Endodermal cell (in vitro differentiated cells): ENCODE measurements at regions not wholly inside any gene's neighbourhood (a gene's known extent, or its start where the extent isn't known, plus 50 kb on each side); places are given as distances from the start of the nearest gene placed in this dataset.

ENCODE experiments used
- DNase-seq: peaks from one replicate; pipeline ENCODE4 v3.0.0-alpha.2; 2017
- H3K27ac ChIP-seq: 2 replicates; pipeline ENCODE4 v1.5.1; 2013; ENCODE audit warnings: mild to moderate bottlenecking, low read depth, low read length, moderate library complexity
- H3K27me3 ChIP-seq: 2 replicates; pipeline ENCODE4 v1.6.1; 2013; ENCODE audit warnings: mild to moderate bottlenecking, low read length, moderate library complexity; ENCODE audit not compliant: insufficient read depth, control insufficient read depth, poor library complexity, severe bottlenecking
- H3K36me3 ChIP-seq: 2 replicates; pipeline ENCODE4 v1.7.0; 2013; ENCODE audit warnings: mild to moderate bottlenecking, low read length, moderate library complexity; ENCODE audit not compliant: control insufficient read depth, insufficient read depth
- H3K4me1 ChIP-seq: one replicate; pipeline ENCODE4 v1.7.0; 2013; ENCODE audit warnings: low read length; ENCODE audit not compliant: control insufficient read depth, insufficient read depth
- H3K4me3 ChIP-seq: 2 replicates; pipeline ENCODE4 v1.5.1; 2013; ENCODE audit warnings: mild to moderate bottlenecking, low read length, moderate library complexity
- H3K9ac ChIP-seq: 2 replicates; pipeline ENCODE4 v1.6.1; 2013; ENCODE audit warnings: mild to moderate bottlenecking, low read length, moderate library complexity; ENCODE audit not compliant: poor library complexity, severe bottlenecking; ENCODE audit errors: extremely low read depth
- H3K9me3 ChIP-seq: 2 replicates; pipeline ENCODE4 v1.6.1; 2013; ENCODE audit warnings: mild to moderate bottlenecking, low read length, moderate library complexity; ENCODE audit not compliant: control insufficient read depth
- H3K27ac Mint-ChIP-seq: 2 replicates; pipeline ENCODE4 v1.8.0; 2020; ENCODE audit warnings: mixed read lengths
- H3K27me3 Mint-ChIP-seq: 2 replicates; pipeline ENCODE4 v1.8.0; 2021; ENCODE audit warnings: mild to moderate bottlenecking, mixed read lengths; ENCODE audit not compliant: insufficient read depth
- H3K36me3 Mint-ChIP-seq: 2 replicates; pipeline ENCODE4 v1.8.0; 2020; ENCODE audit warnings: low read depth, mixed read lengths
- H3K4me1 Mint-ChIP-seq: 2 replicates; pipeline ENCODE4 v1.8.0; 2020; ENCODE audit warnings: mixed read lengths
- H3K4me3 Mint-ChIP-seq: 2 replicates; pipeline ENCODE4 v1.8.0; 2020; ENCODE audit warnings: mild to moderate bottlenecking, moderate library complexity, mixed read lengths
- H3K9me3 Mint-ChIP-seq: 2 replicates; pipeline ENCODE4 v1.8.0; 2020; ENCODE audit warnings: mild to moderate bottlenecking, mixed read lengths
- CTCF ChIP-seq: fragments of 200-600 bp; sonication (generic); conservative IDR thresholded peaks from 2 replicates; pipeline ENCODE4 v1.5.0; 2021; ENCODE audit warnings: antibody characterized with exemption, mild to moderate bottlenecking
- WGBS, 2 experiments: methylation state at CpG; one replicate each; pipeline versions ENCODE4 v1.1.5 to v1.1.7; 2013; ENCODE audit warnings: missing lambda C conversion rate in 2 of 2, mixed read lengths in 1 of 2; ENCODE audit not compliant: insufficient coverage in 1 of 2, insufficient read length in 1 of 2; 5-methylcytosine and 5-hydroxymethylcytosine counted together

DNA sequence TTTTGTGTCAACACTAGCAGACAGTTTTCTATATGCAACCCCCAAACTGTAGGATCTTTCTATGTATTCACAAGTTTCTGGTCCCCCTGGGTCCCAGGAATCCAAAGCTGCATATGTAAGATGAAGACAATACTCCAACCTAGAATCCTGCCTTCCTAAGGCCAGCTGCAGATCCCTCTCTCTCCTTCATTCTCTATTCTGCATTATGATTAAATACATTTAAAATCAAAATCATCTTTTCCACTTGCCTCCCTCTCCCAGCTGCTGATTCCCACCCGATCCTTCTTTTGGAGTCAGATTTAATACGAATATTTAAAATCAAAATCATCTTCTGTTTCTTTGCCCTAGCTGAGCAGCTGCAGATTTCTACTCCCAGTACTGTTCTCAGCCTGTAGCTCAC lies 783.0 kb upstream of the ZEB2 start:
- 88 to 95% methylated on average over 2 of the region's 2 CpGs for WGBS, 2 experiments
- no peaks in the 10 kb centered on the region for H3K4me1 ChIP-seq
- H3K4me3 Mint-ChIP-seq: no peak overlapping the region
- H3K27me3 Mint-ChIP-seq: no peaks in the 10 kb centered on the region
- peaks cover 3% of the 10 kb centered on the region for H3K4me1 Mint-ChIP-seq
- H3K27ac ChIP-seq: no peak overlapping the region
- H3K36me3 Mint-ChIP-seq: no peaks in the 10 kb centered on the region
- no peaks in the 10 kb centered on the region for H3K9me3 ChIP-seq
- no peaks in the 10 kb centered on the region for H3K27me3 ChIP-seq
- TF ChIP-seq CTCF: no peak
- H3K4me3 ChIP-seq: no peak overlapping the region
- H3K9ac ChIP-seq: no peak overlapping the region
- no peaks in the 10 kb centered on the region for H3K36me3 ChIP-seq
- no peak for DNase-seq
- no peaks in the 10 kb centered on the region for H3K9me3 Mint-ChIP-seq
- H3K27ac Mint-ChIP-seq: no peak overlapping the region

- Histone ChIP-seq H3K36me3 (no peaks in the 10 kb centered on the region), H3K27ac (no peak overlapping the region), H3K27me3 (no peaks in the 10 kb centered on the region), H3K9me3 (no peaks in the 10 kb centered on the region), H3K4me3 (no peak overlapping the region), H3K4me1 (no peaks in the 10 kb centered on the region), H3K9ac (no peak overlapping the region)
- no peaks in the 10 kb centered on the region for H3K9me3 Mint-ChIP-seq
- no peak overlapping the region for H3K4me3 Mint-ChIP-seq
- no peak overlapping the region for H3K27ac Mint-ChIP-seq
- no peak for DNase-seq
- H3K36me3 Mint-ChIP-seq: no peaks in the 10 kb centered on the region
- peaks cover 3% of the 10 kb centered on the region for H3K4me1 Mint-ChIP-seq
- no peaks in the 10 kb centered on the region for H3K27me3 Mint-ChIP-seq
- WGBS, 2 experiments: 91% methylated on average over 2 to 3 of the region's 3 CpGs
- no peak for TF ChIP-seq CTCF
These were observed 782.5 kb upstream of the ZEB2 start for GRCh38 chr2:145302451-145302850.

DNA sequence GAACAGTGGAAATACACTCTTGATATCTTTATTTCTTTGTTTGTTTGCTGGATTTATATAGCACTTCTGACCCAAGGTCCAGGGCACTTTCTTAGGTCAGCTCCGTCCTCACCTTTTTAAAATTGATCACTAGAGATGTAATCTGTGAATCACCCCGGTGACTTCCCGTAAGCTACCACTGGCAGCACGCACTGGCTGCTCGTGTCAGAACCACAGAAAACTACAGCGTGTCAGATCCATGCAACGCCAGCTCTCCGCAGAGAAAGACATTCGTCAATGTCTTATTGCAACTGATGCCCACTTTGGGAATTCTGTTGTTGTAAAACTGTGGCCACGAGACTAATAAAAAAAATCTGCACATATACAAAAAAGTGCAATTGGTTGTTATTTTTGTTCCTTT lies 779.4 kb upstream of the ZEB2 start:
- no peaks in the 10 kb centered on the region for H3K9me3 Mint-ChIP-seq
- no peak overlapping the region for H3K4me3 Mint-ChIP-seq
- no peak for TF ChIP-seq CTCF
- Histone ChIP-seq H3K36me3 (no peaks in the 10 kb centered on the region), H3K4me3 (no peak overlapping the region), H3K9me3 (no peaks in the 10 kb centered on the region), H3K27me3 (no peaks in the 10 kb centered on the region), H3K27ac (no peak overlapping the region), H3K4me1 (no peaks in the 10 kb centered on the region), H3K9ac (no peak overlapping the region)
- H3K4me1 Mint-ChIP-seq: peaks cover under 1% of the 10 kb centered on the region
- H3K36me3 Mint-ChIP-seq: no peaks in the 10 kb centered on the region
- no peak overlapping the region for H3K27ac Mint-ChIP-seq
- WGBS, 2 experiments: 91 to 97% methylated on average over 9 to 10 of the region's 10 CpGs
- no peak for DNase-seq
- no peaks in the 10 kb centered on the region for H3K27me3 Mint-ChIP-seq
